ENCODE measurements at regions not wholly inside any gene's neighbourhood (a gene's known extent, or its start where the extent isn't known, plus 50 kb on each side); places are given as distances from the start of the nearest gene placed in this dataset.

DNA sequence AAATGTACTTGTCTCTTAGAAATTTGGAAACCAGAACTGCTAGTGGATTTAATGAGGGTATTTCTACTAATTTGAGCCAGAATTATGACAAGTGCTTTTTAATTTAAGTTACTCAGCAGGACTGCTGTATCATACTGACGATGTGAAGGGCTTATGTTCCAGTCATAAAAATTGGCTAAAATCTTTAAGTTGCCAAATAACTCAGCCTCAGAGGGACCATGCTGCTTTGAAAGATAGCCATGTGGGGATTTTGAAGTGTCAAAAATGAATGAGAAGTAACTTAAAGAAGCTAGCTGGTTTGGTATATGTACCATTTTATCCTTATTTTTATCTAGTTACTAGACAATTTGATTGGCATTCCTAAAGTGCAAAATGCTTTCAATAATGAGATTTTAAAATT lies 545.0 kb downstream of the DIPK2A start:
- no peak for FAIRE-seq

GRCh38 chr3:144521131-144521530 lies 549.5 kb downstream of the DIPK2A start:
- Histone ChIP-seq H3K4me3 (ENCODE audit: control insufficient read depth in 2 of 3, extremely low read depth in 1 of 3, insufficient read depth in 2 of 3, low read depth in 1 of 3, low read length in 3 of 3) (no peak overlapping the region), H3K9ac (ENCODE audit: control insufficient read depth, extremely low read depth, insufficient read depth, low read length) (no peak overlapping the region), H3K27me3 (ENCODE audit: control insufficient read depth, extremely low read depth, insufficient read depth, low read length) (no peaks in the 10 kb centered on the region), H4K20me1 (ENCODE audit: control insufficient read depth, extremely low read depth, insufficient read depth, low read length) (no peaks in the 10 kb centered on the region), H3K79me2 (ENCODE audit: control insufficient read depth, insufficient read depth, low read length) (no peaks in the 10 kb centered on the region), H3K36me3 (ENCODE audit: control insufficient read depth in 2 of 2, extremely low read depth in 1 of 2, insufficient read depth in 2 of 2, low read length in 2 of 2) (no peaks in the 10 kb centered on the region), H2AFZ (ENCODE audit: control insufficient read depth, low read length) (no peak overlapping the region), H3K4me1 (ENCODE audit: control insufficient read depth, extremely low read depth, insufficient read depth, low read length) (no peaks in the 10 kb centered on the region), H3K9me3 (ENCODE audit: control insufficient read depth, low read depth, low read length) (no peaks in the 10 kb centered on the region), H3K27ac (ENCODE audit: control insufficient read depth, insufficient read depth, low read length) (no peak overlapping the region), H3K4me2 (ENCODE audit: control insufficient read depth, extremely low read depth, insufficient read depth, low read depth, low read length) (no peak overlapping the region), H3K9me1 (ENCODE audit: control insufficient read depth, extremely low read depth, insufficient read depth, low read length) (no peaks in the 10 kb centered on the region)
- no peak for FAIRE-seq
- DNase-seq (ENCODE audit: low read depth, low spot score) = no peak
- TF ChIP-seq CTCF (optimal IDR thresholded peaks at IDR 0.05 in 1 of 3, IDR thresholded peaks at IDR 0.05 in 1 of 3, conservative IDR thresholded peaks at IDR 0.05 in 1 of 3; ENCODE audit: extremely low read depth in 1 of 3, insufficient read depth in 2 of 3, low read length in 3 of 3) (no peak), EZH2 (IDR thresholded peaks at IDR 0.05; ENCODE audit: low read length) (no peak)
- dilution Hi-C loops (cut with MboI; ENCODE audit: extremely low pct_ligation_motif_present, low sequenced_read_pairs) = no loop called here

More for the DNA sequence above, 545.0 kb downstream of the DIPK2A start:
- H3K4me2 ChIP-seq (ENCODE audit: control insufficient read depth, extremely low read depth, insufficient read depth, low read depth, low read length) = no peak overlapping the region
- H3K79me2 ChIP-seq (ENCODE audit: control insufficient read depth, insufficient read depth, low read length) = no peaks in the 10 kb centered on the region
- dilution Hi-C loops (cut with MboI; ENCODE audit: extremely low pct_ligation_motif_present, low sequenced_read_pairs) = no loop called here
- H2AFZ ChIP-seq (ENCODE audit: control insufficient read depth, low read length) = no peak overlapping the region
- no peak overlapping the region for H3K9ac ChIP-seq (ENCODE audit: control insufficient read depth, extremely low read depth, insufficient read depth, low read length)
- no peaks in the 10 kb centered on the region for H3K9me3 ChIP-seq (ENCODE audit: control insufficient read depth, low read depth, low read length)
- H3K4me1 ChIP-seq (ENCODE audit: control insufficient read depth, extremely low read depth, insufficient read depth, low read length) = no peaks in the 10 kb centered on the region
- no peaks in the 10 kb centered on the region for H4K20me1 ChIP-seq (ENCODE audit: control insufficient read depth, extremely low read depth, insufficient read depth, low read length)
- H3K36me3 ChIP-seq (ENCODE audit: control insufficient read depth in 2 of 2, extremely low read depth in 1 of 2, insufficient read depth in 2 of 2, low read length in 2 of 2) = no peaks in the 10 kb centered on the region
- no peaks in the 10 kb centered on the region for H3K9me1 ChIP-seq (ENCODE audit: control insufficient read depth, extremely low read depth, insufficient read depth, low read length)
- TF ChIP-seq EZH2 (IDR thresholded peaks at IDR 0.05; ENCODE audit: low read length) (no peak), CTCF (optimal IDR thresholded peaks at IDR 0.05 in 1 of 3, IDR thresholded peaks at IDR 0.05 in 1 of 3, conservative IDR thresholded peaks at IDR 0.05 in 1 of 3; ENCODE audit: extremely low read depth in 1 of 3, insufficient read depth in 2 of 3, low read length in 3 of 3) (no peak)
- H3K27ac ChIP-seq (ENCODE audit: control insufficient read depth, insufficient read depth, low read length) = no peak overlapping the region
- no peak for DNase-seq (ENCODE audit: low read depth, low spot score)
- no peaks in the 10 kb centered on the region for H3K27me3 ChIP-seq (ENCODE audit: control insufficient read depth, extremely low read depth, insufficient read depth, low read length)
- no peak overlapping the region for H3K4me3 ChIP-seq (ENCODE audit: control insufficient read depth in 2 of 3, extremely low read depth in 1 of 3, insufficient read depth in 2 of 3, low read depth in 1 of 3, low read length in 3 of 3)
